ENCODE measurements at regions not wholly inside any gene's neighbourhood (a gene's known extent, or its start where the extent isn't known, plus 50 kb on each side); places are given as distances from the start of the nearest gene placed in this dataset.

DNA sequence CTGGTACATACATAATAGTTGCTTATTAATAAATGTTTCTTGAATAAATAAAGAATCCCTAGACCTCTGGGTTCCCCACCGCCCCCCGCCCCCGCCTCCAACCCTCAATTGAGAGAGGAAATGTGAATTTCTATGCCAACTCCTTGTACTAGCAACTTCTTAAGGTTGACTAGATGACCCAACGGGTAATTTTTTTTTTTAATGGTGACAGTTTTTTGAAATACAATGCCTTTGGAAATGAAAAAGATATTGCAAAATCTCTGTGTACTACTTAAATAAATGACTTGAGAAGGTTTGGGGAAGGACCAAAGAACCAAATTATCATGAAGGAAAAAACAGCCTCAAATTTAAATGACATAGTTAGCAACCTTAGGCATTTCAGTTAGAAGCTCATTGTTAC is 640.3 kb downstream of the TBC1D4 start:
- no peak for TF ChIP-seq CTCF (IDR thresholded peaks at IDR 0.05)
- TF ChIP-seq EP300 (IDR thresholded peaks at IDR 0.05): no peak
- no peak for TF ChIP-seq POLR2A (IDR thresholded peaks at IDR 0.05)

Measured in gastroesophageal sphincter (tissue), 3 donors.